Trophoblast cell (in vitro differentiated cells and primary cell): ENCODE measurements at regions not wholly inside any gene's neighbourhood (a gene's known extent, or its start where the extent isn't known, plus 50 kb on each side); places are given as distances from the start of the nearest gene placed in this dataset.

Experiments used
- DNase-seq, 2 donors: peaks; one replicate each; pipeline ENCODE4 v3.0.0-alpha.2; 2016
- H2AFZ ChIP-seq: 2 replicates; pipeline ENCODE4 v1.6.1; 2013; ENCODE audit warnings: low read length, moderate library complexity, mild to moderate bottlenecking; ENCODE audit not compliant: insufficient read depth, poor library complexity
- H2AK5ac ChIP-seq: 2 replicates; pipeline ENCODE4 v1.6.1; 2013; ENCODE audit warnings: mild to moderate bottlenecking, low read length
- H2BK120ac ChIP-seq: 2 replicates; pipeline ENCODE4 v1.6.1; 2013; ENCODE audit warnings: low read length, mild to moderate bottlenecking, moderate library complexity; ENCODE audit not compliant: insufficient read depth, poor library complexity
- H2BK12ac ChIP-seq: 2 replicates; pipeline ENCODE4 v1.6.1; 2013; ENCODE audit warnings: mild to moderate bottlenecking, low read length, moderate library complexity
- H2BK5ac ChIP-seq: 2 replicates; pipeline ENCODE4 v1.6.1; 2013; ENCODE audit warnings: low read length, low read depth, moderate library complexity, mild to moderate bottlenecking; ENCODE audit not compliant: poor library complexity
- H3K14ac ChIP-seq: 2 replicates; pipeline ENCODE4 v1.6.1; 2013; ENCODE audit warnings: mild to moderate bottlenecking, low read length
- H3K18ac ChIP-seq: 2 replicates; pipeline ENCODE4 v1.6.1; 2013; ENCODE audit warnings: mild to moderate bottlenecking, low read length
- H3K23ac ChIP-seq: 2 replicates; pipeline ENCODE4 v1.6.1; 2013; ENCODE audit warnings: low read length
- H3K27ac ChIP-seq: 2 replicates; pipeline ENCODE4 v1.5.1; 2013; ENCODE audit warnings: low read depth, mild to moderate bottlenecking, inconsistent platforms, low read length, moderate library complexity
- H3K27me3 ChIP-seq: 2 replicates; pipeline ENCODE4 v1.6.1; 2013; ENCODE audit warnings: inconsistent platforms, mild to moderate bottlenecking, low read length, moderate library complexity; ENCODE audit not compliant: insufficient read depth
- H3K36me3 ChIP-seq, 2 experiments: 1 replicate in 1 of 2; 2 replicates in 1 of 2; pipeline ENCODE4 v1.6.1; 2013; ENCODE audit warnings: low read length in 2 of 2, mild to moderate bottlenecking in 2 of 2, moderate library complexity in 1 of 2; ENCODE audit not compliant: insufficient read depth in 2 of 2, control insufficient read depth in 1 of 2
- H3K4ac ChIP-seq: 2 replicates; pipeline ENCODE4 v1.6.1; 2013; ENCODE audit warnings: low read depth, mild to moderate bottlenecking, low read length, moderate library complexity
- H3K4me1 ChIP-seq, 2 experiments: 1 replicate in 1 of 2; 2 replicates in 1 of 2; pipeline ENCODE4 v1.6.1; 2013; ENCODE audit warnings: low read length in 2 of 2, mild to moderate bottlenecking in 2 of 2, moderate library complexity in 1 of 2; ENCODE audit not compliant: insufficient read depth in 2 of 2, control insufficient read depth in 1 of 2
- H3K4me2 ChIP-seq: 2 replicates; pipeline ENCODE4 v1.6.1; 2013; ENCODE audit warnings: inconsistent platforms, mild to moderate bottlenecking, low read length, moderate library complexity
- H3K4me3 ChIP-seq: 2 replicates; pipeline ENCODE4 v1.5.1; 2013; ENCODE audit warnings: mild to moderate bottlenecking, low read depth, low read length, inconsistent platforms
- H3K79me1 ChIP-seq: one replicate; pipeline ENCODE4 v1.6.1; 2013; ENCODE audit warnings: low read length
- H3K79me2 ChIP-seq: 2 replicates; pipeline ENCODE4 v1.6.1; 2013; ENCODE audit warnings: low read length, mild to moderate bottlenecking; ENCODE audit not compliant: control insufficient read depth, insufficient read depth, poor library complexity
- H3K9ac ChIP-seq: 2 replicates; pipeline ENCODE4 v1.6.1; 2013; ENCODE audit warnings: mild to moderate bottlenecking, low read length
- H3K9me3 ChIP-seq: 2 replicates; pipeline ENCODE4 v1.6.1; 2013; ENCODE audit warnings: low read depth, mild to moderate bottlenecking, control low read depth, inconsistent platforms, low read length; ENCODE audit not compliant: insufficient read depth
- H4K12ac ChIP-seq: 2 replicates; pipeline ENCODE4 v1.6.1; 2013; ENCODE audit warnings: low read depth, mild to moderate bottlenecking, low read length, moderate library complexity
- H4K8ac ChIP-seq: 2 replicates; pipeline ENCODE4 v1.6.1; 2013; ENCODE audit warnings: low read depth, mild to moderate bottlenecking, low read length, moderate library complexity
- H4K91ac ChIP-seq: one replicate; pipeline ENCODE4 v1.6.1; 2013; ENCODE audit warnings: low read depth, mild to moderate bottlenecking, low read length, moderate library complexity
- WGBS: extraction: QIAGEN DNeasy Blood & Tissue Kit; methylation state at CpG from one replicate; pipeline ENCODE4 v1.1.7; 2013; ENCODE audit warnings: missing lambda C conversion rate; ENCODE audit not compliant: insufficient read length, insufficient coverage; ENCODE audit errors: extremely low coverage; 5-methylcytosine and 5-hydroxymethylcytosine counted together

- Histone ChIP-seq H3K14ac (no peak overlapping the region), H3K9me3 (no peaks in the 10 kb centered on the region), H2AK5ac (no peak overlapping the region), H4K91ac (no peak overlapping the region), H3K27me3 (no peaks in the 10 kb centered on the region), H3K79me1 (no peaks in the 10 kb centered on the region), H3K23ac (no peak overlapping the region), H3K36me3 (no peaks in the 10 kb centered on the region), H2BK5ac (no peak overlapping the region), H3K79me2 (no peaks in the 10 kb centered on the region), H4K12ac (no peak overlapping the region), H3K18ac (no peak overlapping the region), H2BK12ac (no peak overlapping the region), H3K4me3 (no peak overlapping the region), H2AFZ (no peak overlapping the region), H3K4ac (no peak overlapping the region), H3K4me1 (no peaks in the 10 kb centered on the region), H3K4me2 (no peak overlapping the region), H2BK120ac (no peak overlapping the region), H3K9ac (no peak overlapping the region), H4K8ac (no peak overlapping the region), H3K27ac (no peak overlapping the region)
- no CpG with 5 or more reads among the region's 5 CpGs for WGBS
- no peak for DNase-seq
Observed at GRCh38 chr10:130957423-130957822, 354.1 kb downstream of the TCERG1L start.

- Histone ChIP-seq H3K14ac (no peak overlapping the region), H3K18ac (no peak overlapping the region), H3K23ac (no peak overlapping the region), H3K79me1 (no peaks in the 10 kb centered on the region), H4K8ac (no peak overlapping the region), H3K27me3 (no peaks in the 10 kb centered on the region), H3K4ac (no peak overlapping the region), H2AK5ac (no peak overlapping the region), H3K36me3 (no peaks in the 10 kb centered on the region), H3K27ac (no peak overlapping the region), H4K91ac (no peak overlapping the region), H3K4me1 (no peaks in the 10 kb centered on the region), H4K12ac (no peak overlapping the region), H2BK5ac (no peak overlapping the region), H3K4me3 (no peak overlapping the region), H2BK12ac (no peak overlapping the region), H3K9me3 (no peaks in the 10 kb centered on the region), H2AFZ (no peak overlapping the region), H3K79me2 (no peaks in the 10 kb centered on the region), H3K9ac (no peak overlapping the region), H3K4me2 (no peak overlapping the region), H2BK120ac (no peak overlapping the region)
- WGBS, result no CpG with 5 or more reads among the region's 6 CpGs
- DNase-seq, result no peak
Observed at GRCh38 chr10:130958003-130958402, 353.5 kb downstream of the TCERG1L start.

GRCh38 chr10:130958981-130959751 lies 352.4 kb downstream of the TCERG1L start:
- H3K9ac ChIP-seq, result no peak overlapping the region
- no peak overlapping the region for H4K8ac ChIP-seq
- no CpG with 5 or more reads among the region's 16 CpGs for WGBS
- no peaks in the 10 kb centered on the region for H3K9me3 ChIP-seq
- no peak overlapping the region for H2BK5ac ChIP-seq
- no peak overlapping the region for H3K14ac ChIP-seq
- H3K18ac ChIP-seq, result no peak overlapping the region
- no peak overlapping the region for H3K23ac ChIP-seq
- no peak overlapping the region for H2BK12ac ChIP-seq
- no peak overlapping the region for H3K4me3 ChIP-seq
- no peaks in the 10 kb centered on the region for H3K79me1 ChIP-seq
- no peak overlapping the region for H2AFZ ChIP-seq
- DNase-seq, result no peak
- no peak overlapping the region for H3K27ac ChIP-seq
- H2AK5ac ChIP-seq, result no peak overlapping the region
- H3K79me2 ChIP-seq, result no peaks in the 10 kb centered on the region
- no peaks in the 10 kb centered on the region for H3K27me3 ChIP-seq
- no peak overlapping the region for H3K4ac ChIP-seq
- no peak overlapping the region for H4K91ac ChIP-seq
- no peak overlapping the region for H4K12ac ChIP-seq
- H2BK120ac ChIP-seq, result no peak overlapping the region
- no peaks in the 10 kb centered on the region for H3K36me3 ChIP-seq
- no peak overlapping the region for H3K4me2 ChIP-seq
- no peaks in the 10 kb centered on the region for H3K4me1 ChIP-seq

GRCh38 chr10:130959752-130960195 lies 351.7 kb downstream of the TCERG1L start:
- no peak overlapping the region for H3K4me2 ChIP-seq
- H3K79me1 ChIP-seq, result no peaks in the 10 kb centered on the region
- DNase-seq, result no peak
- no peak overlapping the region for H4K8ac ChIP-seq
- H3K4ac ChIP-seq, result no peak overlapping the region
- no peaks in the 10 kb centered on the region for H3K36me3 ChIP-seq
- H3K9ac ChIP-seq, result no peak overlapping the region
- H3K79me2 ChIP-seq, result no peaks in the 10 kb centered on the region
- H2BK12ac ChIP-seq, result no peak overlapping the region
- H2BK5ac ChIP-seq, result no peak overlapping the region
- H2AFZ ChIP-seq, result no peak overlapping the region
- H3K23ac ChIP-seq, result no peak overlapping the region
- H4K91ac ChIP-seq, result no peak overlapping the region
- no peak overlapping the region for H2BK120ac ChIP-seq
- no CpG with 5 or more reads among the region's 8 CpGs for WGBS
- no peak overlapping the region for H4K12ac ChIP-seq
- H3K9me3 ChIP-seq, result no peaks in the 10 kb centered on the region
- no peak overlapping the region for H2AK5ac ChIP-seq
- H3K27ac ChIP-seq, result no peak overlapping the region
- no peak overlapping the region for H3K14ac ChIP-seq
- H3K4me3 ChIP-seq, result no peak overlapping the region
- H3K4me1 ChIP-seq, result no peaks in the 10 kb centered on the region
- no peak overlapping the region for H3K18ac ChIP-seq
- H3K27me3 ChIP-seq, result no peaks in the 10 kb centered on the region
